GM18520 (cell line): ENCODE measurements at regions not wholly inside any gene's neighbourhood (a gene's known extent, or its start where the extent isn't known, plus 50 kb on each side); places are given as distances from the start of the nearest gene placed in this dataset.
"Not testable (repeated sequence)": the region's sequence is repeated elsewhere in the genome, so short reads cannot be mapped to it uniquely, and the experiment has no call there.

Experiments
- ATAC-seq: cut with Tn5 transposase; IDR thresholded peaks from one replicate; pipeline ENCODE4 v1.9.1; 2021; ENCODE audit not compliant: unreplicated experiment

DNA sequence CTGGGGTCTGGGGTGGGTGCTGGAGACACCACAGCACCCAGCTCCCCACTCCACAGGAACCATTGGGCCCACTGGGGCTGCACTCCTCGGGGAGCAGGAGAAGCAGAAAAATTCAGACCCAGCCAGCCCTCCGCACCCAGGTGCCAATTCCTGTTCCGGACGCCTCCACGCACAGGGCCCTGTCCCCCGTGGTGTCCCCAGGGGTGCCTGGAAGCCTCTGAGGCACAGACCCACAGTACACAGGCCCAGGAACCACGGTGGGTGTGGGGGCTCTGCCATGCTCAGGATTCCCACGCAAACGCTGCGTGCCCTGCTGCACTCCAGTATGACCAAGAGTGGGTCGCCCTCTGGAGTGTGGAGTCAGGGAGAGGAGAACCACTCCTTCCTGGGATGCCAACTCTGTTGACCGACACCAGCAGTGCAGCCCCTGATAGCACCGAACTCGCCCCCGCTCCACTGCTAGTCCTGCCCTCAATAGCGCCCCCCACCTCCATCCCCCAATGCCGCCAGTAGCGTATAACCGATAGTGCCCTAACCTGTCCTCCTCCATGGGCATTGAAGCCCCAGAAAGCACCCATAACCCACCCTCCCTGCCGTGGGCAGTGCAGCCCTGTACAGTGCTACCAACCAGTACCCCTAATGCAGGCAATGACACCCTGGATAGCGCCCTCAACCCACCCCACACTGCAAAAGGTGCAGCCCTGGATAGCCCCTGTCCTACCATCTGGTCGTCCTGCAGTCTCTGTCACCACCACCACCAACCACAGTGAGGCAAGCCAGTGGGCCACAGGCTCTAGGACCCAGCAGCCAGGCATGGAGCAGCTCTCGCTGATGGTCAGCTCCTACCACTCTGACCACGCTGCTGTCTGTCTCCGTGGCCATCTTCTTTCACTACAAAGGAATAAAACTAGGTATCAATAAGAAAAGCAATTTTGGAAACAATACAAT lies 2877.2 kb downstream of the RPIA start:
- not testable (repeated sequence) for ATAC-seq

GRCh38 chr2:91571239-91571923 lies 2879.9 kb downstream of the RPIA start:
- ATAC-seq, result not testable (repeated sequence)

- not testable (repeated sequence) for ATAC-seq
These were observed 2881.5 kb downstream of the RPIA start for GRCh38 chr2:91573018-91573417.

DNA sequence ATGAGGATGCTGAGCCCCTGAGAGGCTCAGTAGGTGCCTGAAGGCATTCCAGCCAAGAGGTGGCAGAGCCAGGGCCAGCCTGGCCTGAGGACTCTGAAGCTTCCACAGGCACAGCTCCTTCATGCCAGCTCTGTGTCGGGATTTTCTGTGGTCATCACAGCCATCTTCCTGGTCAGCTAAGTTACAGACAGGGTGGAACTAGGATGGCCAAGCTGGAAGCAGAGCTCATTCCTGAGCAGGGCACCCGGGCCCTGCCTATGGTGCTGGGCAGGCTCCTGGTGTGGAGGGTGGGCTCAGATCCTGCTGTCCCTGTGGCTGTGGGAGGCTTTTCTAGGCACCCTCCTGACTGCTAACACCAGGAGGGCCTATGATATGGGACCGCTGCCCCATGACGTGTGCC lies 2882.3 kb downstream of the RPIA start:
- ATAC-seq, result not testable (repeated sequence)

DNA sequence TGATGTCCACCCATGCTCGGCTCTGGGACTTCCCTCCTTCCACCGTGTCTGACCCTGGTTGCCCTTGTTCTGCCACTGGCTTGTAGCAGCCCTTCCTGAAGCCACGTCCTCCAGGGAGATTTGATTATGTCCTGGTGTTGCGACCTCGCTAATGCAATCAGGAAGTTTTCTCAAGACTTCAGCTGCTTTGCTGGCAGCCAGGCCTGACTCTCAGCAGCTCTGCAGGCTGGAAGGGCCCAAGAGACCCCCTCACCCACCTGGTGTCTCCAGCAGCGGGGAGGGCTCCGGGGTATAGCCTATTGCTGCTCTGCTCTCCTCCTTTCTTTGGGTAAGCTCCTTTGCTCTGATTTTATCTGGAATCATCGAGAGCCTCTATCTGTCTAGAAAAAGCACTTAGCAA lies 2882.8 kb downstream of the RPIA start:
- ATAC-seq, result not testable (repeated sequence)

GRCh38 chr2:91575701-91576100 lies 2884.2 kb downstream of the RPIA start:
- ATAC-seq, result not testable (repeated sequence)

- not testable (repeated sequence) for ATAC-seq
These were observed 2885.9 kb downstream of the RPIA start for GRCh38 chr2:91577406-91577805.

GRCh38 chr2:91578678-91579077 lies 2887.2 kb downstream of the RPIA start:
- ATAC-seq, result not testable (repeated sequence)

- not testable (repeated sequence) for ATAC-seq
These were observed 2888.1 kb downstream of the RPIA start for GRCh38 chr2:91579555-91579954.

- ATAC-seq, result not testable (repeated sequence)
These were observed 2888.6 kb downstream of the RPIA start for GRCh38 chr2:91580043-91580442.

GRCh38 chr2:91587098-91587497 lies 2895.6 kb downstream of the RPIA start:
- not testable (repeated sequence) for ATAC-seq

DNA sequence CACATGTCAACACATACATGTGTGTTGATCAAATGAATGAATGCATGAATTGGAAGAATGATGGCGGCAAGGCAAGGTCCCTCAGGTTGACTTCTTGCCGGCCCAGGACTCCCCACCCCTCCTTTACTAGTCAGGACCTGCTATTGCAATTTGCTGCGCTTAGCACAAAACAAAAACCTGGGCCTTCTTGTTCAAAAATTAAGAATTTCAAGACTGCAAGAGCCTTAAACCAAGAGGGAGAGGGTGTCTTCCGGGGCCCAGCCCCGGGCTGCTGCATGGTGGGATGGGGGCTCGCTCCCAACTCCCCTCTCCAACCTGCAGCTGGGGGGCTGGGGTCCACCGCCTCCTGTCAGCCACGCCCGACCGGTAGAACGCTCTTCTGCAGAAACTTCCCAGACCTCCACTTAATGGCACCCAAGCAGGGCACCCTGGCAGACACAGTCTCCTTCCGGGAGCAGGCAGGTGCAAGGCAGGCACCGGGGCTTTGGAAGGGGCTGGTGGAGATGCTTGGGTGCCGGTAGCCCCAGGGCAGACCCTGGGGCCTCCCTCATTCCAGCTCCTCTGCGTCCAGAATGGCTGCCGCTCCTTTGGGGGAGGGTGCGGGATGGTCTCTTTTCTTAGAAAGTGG lies 2896.5 kb downstream of the RPIA start:
- ATAC-seq, result not testable (repeated sequence)

DNA sequence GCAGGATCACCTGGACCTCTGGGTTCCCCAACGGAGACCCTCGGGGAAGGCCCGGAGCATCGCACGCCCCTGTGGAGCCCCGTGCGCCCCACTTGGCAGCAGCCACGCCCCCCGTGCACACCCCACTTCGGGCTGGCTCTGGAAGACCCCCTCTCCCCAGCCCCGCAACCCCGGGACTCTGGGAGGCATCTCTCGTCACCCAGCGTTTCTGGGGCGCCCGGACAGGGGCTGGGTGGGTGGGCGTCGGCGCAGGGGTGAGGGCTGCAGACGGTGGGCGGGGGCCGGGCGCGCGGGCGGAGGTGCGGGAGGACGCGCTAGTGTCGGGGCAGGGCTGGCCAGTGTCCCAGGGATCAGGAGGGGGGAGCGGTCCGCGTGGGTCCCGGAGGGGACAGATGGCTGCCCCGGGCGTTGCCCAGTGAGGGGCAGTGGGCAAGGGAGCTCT lies 2897.3 kb downstream of the RPIA start:
- ATAC-seq, result not testable (repeated sequence)

DNA sequence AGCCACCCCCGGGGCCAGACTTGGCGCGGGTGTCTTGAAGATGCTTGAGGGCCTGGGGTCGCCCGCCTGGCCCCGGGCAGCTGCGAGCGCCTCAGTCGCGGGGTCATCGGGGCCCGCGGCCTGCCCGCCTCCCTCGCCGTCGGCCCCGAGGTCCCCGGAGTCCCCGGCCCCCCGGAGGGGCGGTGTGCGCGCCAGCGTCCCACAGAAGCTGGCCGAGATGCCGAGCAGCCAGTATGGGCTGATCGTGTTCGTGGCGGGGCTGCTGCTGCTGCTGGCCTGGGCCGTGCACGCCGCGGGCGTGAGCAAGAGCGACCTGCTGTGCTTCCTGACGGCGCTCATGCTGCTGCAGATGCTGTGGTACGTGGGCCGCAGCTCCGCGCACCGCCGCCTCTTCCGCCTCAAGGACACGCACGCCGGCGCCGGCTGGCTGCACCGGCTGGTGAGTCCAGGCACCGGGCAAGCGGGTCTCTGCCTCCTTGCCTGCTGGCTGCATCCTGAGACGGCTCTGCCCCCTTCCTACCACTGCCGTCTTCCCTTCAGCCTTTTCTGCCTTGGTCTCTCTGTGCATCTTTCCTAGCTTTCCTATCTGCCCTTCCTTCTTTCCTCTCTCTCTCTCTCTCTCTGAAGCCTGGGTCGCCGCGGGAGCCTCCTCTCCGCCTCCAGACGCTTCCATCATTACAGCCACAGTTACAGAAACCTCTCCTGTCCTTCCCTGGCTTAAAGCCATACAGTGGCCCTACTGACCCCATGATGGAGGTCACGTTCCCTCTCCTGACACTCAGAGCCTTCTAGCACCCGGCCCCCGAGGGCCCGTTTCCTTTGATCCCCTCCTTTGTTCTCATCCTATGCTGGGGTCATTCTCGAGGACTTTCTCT lies 2898.2 kb downstream of the RPIA start:
- not testable (repeated sequence) for ATAC-seq

- not testable (repeated sequence) for ATAC-seq
These were observed 2898.9 kb downstream of the RPIA start for GRCh38 chr2:91590381-91590780.

DNA sequence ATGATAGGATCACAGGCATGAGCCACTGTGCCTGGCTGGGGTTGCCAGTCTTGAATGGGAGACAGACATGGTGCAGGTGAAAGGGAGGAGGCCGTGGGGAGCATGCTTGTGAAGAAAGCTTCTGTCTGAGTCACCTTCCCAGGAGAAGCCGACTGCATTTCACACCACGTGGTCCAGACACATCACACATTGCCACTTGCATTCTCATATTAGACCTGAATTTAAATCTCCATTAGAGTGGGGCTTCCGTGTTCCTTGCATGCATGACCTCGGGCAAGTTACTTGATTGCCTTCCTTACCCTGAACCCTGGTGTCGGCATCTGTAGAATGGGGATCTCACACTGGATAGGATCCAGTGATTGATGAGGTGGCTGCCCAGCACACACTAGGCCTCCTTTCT lies 2899.6 kb downstream of the RPIA start:
- not testable (repeated sequence) for ATAC-seq

GRCh38 chr2:91597436-91597835 lies 2906.0 kb downstream of the RPIA start:
- not testable (repeated sequence) for ATAC-seq

- ATAC-seq, result not testable (repeated sequence)
These were observed 2907.0 kb downstream of the RPIA start for GRCh38 chr2:91598519-91598918.

GRCh38 chr2:91599000-91599399 lies 2907.5 kb downstream of the RPIA start:
- not testable (repeated sequence) for ATAC-seq

DNA sequence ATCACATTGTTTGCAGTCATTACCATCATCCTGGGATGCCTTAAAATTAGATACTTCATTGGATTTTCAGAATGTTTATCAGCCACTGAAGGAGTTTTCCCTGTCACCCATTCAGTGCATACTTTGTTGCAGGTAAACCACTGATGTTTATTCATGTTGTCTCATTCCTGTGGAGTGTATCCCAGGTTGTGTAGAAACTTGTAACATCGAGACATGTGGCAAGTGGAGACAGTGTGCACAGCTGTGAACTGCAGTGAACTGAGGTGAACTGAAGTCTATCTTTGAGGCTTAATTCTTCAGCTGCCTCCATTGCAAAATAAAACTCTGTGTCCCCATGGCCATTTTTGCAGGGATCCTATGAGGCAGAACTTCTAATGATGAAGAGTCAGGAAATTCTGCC lies 2911.4 kb downstream of the RPIA start:
- ATAC-seq, result not testable (repeated sequence)
